Activated CD8-positive, alpha-beta memory T cell treated with anti-CD3 and anti-CD28 coated beads for 48 hours (primary cell): ENCODE measurements at regions not wholly inside any gene's neighbourhood (a gene's known extent, or its start where the extent isn't known, plus 50 kb on each side); places are given as distances from the start of the nearest gene placed in this dataset.
"Not testable (repeated sequence)": the region's sequence is repeated elsewhere in the genome, so short reads cannot be mapped to it uniquely, and the experiment has no call there.

ENCODE experiments used
- DNase-seq, 3 experiments: peaks; one replicate each; pipeline ENCODE4 v3.0.0-alpha.2; 2020; ENCODE audit warnings: low read depth in 2 of 3, low spot score in 2 of 3

GRCh38 chr21:27813344-27813743 lies 846.5 kb upstream of the ADAMTS5 start:
- no peak for DNase-seq

GRCh38 chr21:27812279-27812678 lies 845.4 kb upstream of the ADAMTS5 start:
- DNase-seq: no peak

GRCh38 chr21:27808923-27809322 lies 842.0 kb upstream of the ADAMTS5 start:
- DNase-seq: no peak

- DNase-seq: no peak
Observed at GRCh38 chr21:27807596-27807995, 840.7 kb upstream of the ADAMTS5 start.

- DNase-seq: no peak
Observed at GRCh38 chr21:27806281-27806680, 839.4 kb upstream of the ADAMTS5 start.

- no peak for DNase-seq
Observed at GRCh38 chr21:27805696-27806095, 838.8 kb upstream of the ADAMTS5 start.

- no peak for DNase-seq
Observed at GRCh38 chr21:27804515-27804914, 837.6 kb upstream of the ADAMTS5 start.

GRCh38 chr21:27803571-27803970 lies 836.7 kb upstream of the ADAMTS5 start:
- no peak for DNase-seq

- DNase-seq: no peak
Observed at GRCh38 chr21:27802816-27803475, 836.1 kb upstream of the ADAMTS5 start.

GRCh38 chr21:27799861-27800260 lies 833.0 kb upstream of the ADAMTS5 start:
- DNase-seq: no peak

GRCh38 chr21:27796106-27796505 lies 829.2 kb upstream of the ADAMTS5 start:
- no peak for DNase-seq

- no peak for DNase-seq
Observed at GRCh38 chr21:27795418-27795817, 828.5 kb upstream of the ADAMTS5 start.

- no peak for DNase-seq
Observed at GRCh38 chr21:27793901-27794300, 827.0 kb upstream of the ADAMTS5 start.

- no peak for DNase-seq
Observed at GRCh38 chr21:27787046-27787445, 820.2 kb upstream of the ADAMTS5 start.

GRCh38 chr21:27779606-27780005 lies 812.7 kb upstream of the ADAMTS5 start:
- DNase-seq: no peak

GRCh38 chr21:27776925-27777553 lies 810.2 kb upstream of the ADAMTS5 start:
- no peak for DNase-seq

- DNase-seq: no peak
Observed at GRCh38 chr21:27772816-27773215, 805.9 kb upstream of the ADAMTS5 start.

GRCh38 chr21:27771938-27772483 lies 805.1 kb upstream of the ADAMTS5 start:
- no peak for DNase-seq

- no peak for DNase-seq
Observed at GRCh38 chr21:27769763-27770162, 802.9 kb upstream of the ADAMTS5 start.

GRCh38 chr21:27768046-27768637 lies 801.3 kb upstream of the ADAMTS5 start:
- not testable (repeated sequence) for DNase-seq

- no peak for DNase-seq
Observed at GRCh38 chr21:27764056-27764455, 797.2 kb upstream of the ADAMTS5 start.

GRCh38 chr21:27761623-27762022 lies 794.7 kb upstream of the ADAMTS5 start:
- DNase-seq: no peak
